Ovary (tissue), 3 donors: ENCODE measurements at regions not wholly inside any gene's neighbourhood (a gene's known extent, or its start where the extent isn't known, plus 50 kb on each side); places are given as distances from the start of the nearest gene placed in this dataset.

ENCODE experiments used
- CTCF ChIP-seq, 3 donors: fragments of 450-650 bp in 2 of 3; fragments of 200-600 bp in 1 of 3; IDR thresholded peaks; one replicate each; pipeline versions ENCODE4 v1.5.1 to v1.8.0; 2016 to 2022; ENCODE audit warnings: antibody characterized with exemption in 3 of 3, mild to moderate bottlenecking in 1 of 3
- POLR2A ChIP-seq: fragments of 450-650 bp; IDR thresholded peaks from one replicate; pipeline ENCODE4 v1.6.1; 2017; ENCODE audit warnings: antibody characterized with exemption, mild to moderate bottlenecking, moderate library complexity
- donor health status: DM: no; HTN: no; CAD: no.

- TF ChIP-seq CTCF (IDR thresholded peaks at IDR 0.05) (no peak), POLR2A (no peak)
These were observed 476.5 kb upstream of the TRIB2 start for GRCh38 chr2:12240206-12240605.
